ENCODE measurements at regions not wholly inside any gene's neighbourhood (a gene's known extent, or its start where the extent isn't known, plus 50 kb on each side); places are given as distances from the start of the nearest gene placed in this dataset.

DNA sequence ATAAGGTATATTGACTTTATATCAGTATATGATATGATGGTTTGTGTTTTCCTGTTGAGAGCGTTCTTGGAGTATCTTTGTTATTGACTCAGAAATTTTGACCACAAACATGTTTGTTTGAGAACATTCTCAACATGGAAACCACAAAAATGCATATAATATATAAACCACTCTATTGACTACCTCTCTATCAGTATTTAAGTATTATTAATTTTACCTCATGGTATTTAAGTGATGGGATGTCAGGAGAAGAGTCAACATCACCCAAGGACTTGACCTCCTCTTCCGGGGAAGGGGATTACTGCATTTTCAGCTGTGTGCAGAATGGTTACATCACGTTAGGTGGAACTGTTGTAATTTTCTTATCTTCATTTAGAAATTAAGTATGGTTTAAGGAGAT, 54.3 kb upstream of the PUDP start:
- Histone ChIP-seq H3K36me3 (ENCODE audit: insufficient read depth, low read length) (no peaks in the 10 kb centered on the region), H3K27me3 (ENCODE audit: insufficient read depth, low read length) (no peaks in the 10 kb centered on the region)

GRCh38 chrX:7201496-7201895, 53.5 kb upstream of the PUDP start:
- no peaks in the 10 kb centered on the region for H3K79me2 ChIP-seq (ENCODE audit: insufficient read depth, low read length)
- no peaks in the 10 kb centered on the region for H3K9me2 ChIP-seq (ENCODE audit: low read depth, low read length)
- no peak overlapping the region for H3K9ac ChIP-seq (ENCODE audit: low read length)
- no peaks in the 10 kb centered on the region for H3K4me1 ChIP-seq (ENCODE audit: insufficient read depth, low read length, severe bottlenecking)
- H3K4me3 ChIP-seq (ENCODE audit: low read depth, low read length, poor library complexity, severe bottlenecking), result no peak overlapping the region
- H4K20me1 ChIP-seq (ENCODE audit: insufficient read depth, low read length), result no peaks in the 10 kb centered on the region
- H3F3A ChIP-seq (ENCODE audit: insufficient read depth, low read length), result no peaks in the 10 kb centered on the region
- H3K4me2 ChIP-seq (ENCODE audit: low read length), result no peak overlapping the region
- no peaks in the 10 kb centered on the region for H3K36me3 ChIP-seq (ENCODE audit: insufficient read depth, low read length)
- no peak overlapping the region for H2AFZ ChIP-seq (ENCODE audit: low read length)
- H3K9me3 ChIP-seq (ENCODE audit: low read length), result no peaks in the 10 kb centered on the region
- TF ChIP-seq, protein P1, sequence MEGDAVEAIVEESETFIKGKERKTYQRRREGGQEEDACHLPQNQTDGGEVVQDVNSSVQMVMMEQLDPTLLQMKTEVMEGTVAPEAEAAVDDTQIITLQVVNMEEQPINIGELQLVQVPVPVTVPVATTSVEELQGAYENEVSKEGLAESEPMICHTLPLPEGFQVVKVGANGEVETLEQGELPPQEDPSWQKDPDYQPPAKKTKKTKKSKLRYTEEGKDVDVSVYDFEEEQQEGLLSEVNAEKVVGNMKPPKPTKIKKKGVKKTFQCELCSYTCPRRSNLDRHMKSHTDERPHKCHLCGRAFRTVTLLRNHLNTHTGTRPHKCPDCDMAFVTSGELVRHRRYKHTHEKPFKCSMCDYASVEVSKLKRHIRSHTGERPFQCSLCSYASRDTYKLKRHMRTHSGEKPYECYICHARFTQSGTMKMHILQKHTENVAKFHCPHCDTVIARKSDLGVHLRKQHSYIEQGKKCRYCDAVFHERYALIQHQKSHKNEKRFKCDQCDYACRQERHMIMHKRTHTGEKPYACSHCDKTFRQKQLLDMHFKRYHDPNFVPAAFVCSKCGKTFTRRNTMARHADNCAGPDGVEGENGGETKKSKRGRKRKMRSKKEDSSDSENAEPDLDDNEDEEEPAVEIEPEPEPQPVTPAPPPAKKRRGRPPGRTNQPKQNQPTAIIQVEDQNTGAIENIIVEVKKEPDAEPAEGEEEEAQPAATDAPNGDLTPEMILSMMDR (IDR thresholded peaks at IDR 0.05; ENCODE audit: low read length), result no peak
- TF ChIP-seq EZH2 (IDR thresholded peaks at IDR 0.05; ENCODE audit: borderline replicate concordance, low read length), result no peak
- no peaks in the 10 kb centered on the region for H3K27me3 ChIP-seq (ENCODE audit: insufficient read depth, low read length)
- no peak overlapping the region for H3K27ac ChIP-seq (ENCODE audit: low read depth, low read length, poor library complexity, severe bottlenecking)

More for the DNA sequence above, 54.3 kb upstream of the PUDP start:
- no peak overlapping the region for H3K4me3 ChIP-seq (ENCODE audit: low read depth, low read length, poor library complexity, severe bottlenecking)
- no peak overlapping the region for H3K27ac ChIP-seq (ENCODE audit: low read depth, low read length, poor library complexity, severe bottlenecking)
- no peak overlapping the region for H3K9ac ChIP-seq (ENCODE audit: low read length)
- no peaks in the 10 kb centered on the region for H3K4me1 ChIP-seq (ENCODE audit: insufficient read depth, low read length, severe bottlenecking)
- H3K9me3 ChIP-seq (ENCODE audit: low read length), result no peaks in the 10 kb centered on the region
- H4K20me1 ChIP-seq (ENCODE audit: insufficient read depth, low read length), result no peaks in the 10 kb centered on the region
- no peaks in the 10 kb centered on the region for H3F3A ChIP-seq (ENCODE audit: insufficient read depth, low read length)
- H3K9me2 ChIP-seq (ENCODE audit: low read depth, low read length), result no peaks in the 10 kb centered on the region
- H3K4me2 ChIP-seq (ENCODE audit: low read length), result no peak overlapping the region
- no peaks in the 10 kb centered on the region for H3K79me2 ChIP-seq (ENCODE audit: insufficient read depth, low read length)
- no peak overlapping the region for H2AFZ ChIP-seq (ENCODE audit: low read length)
- no peak for TF ChIP-seq EZH2 (IDR thresholded peaks at IDR 0.05; ENCODE audit: borderline replicate concordance, low read length)
- TF ChIP-seq, protein P1 (IDR thresholded peaks at IDR 0.05; ENCODE audit: low read length), result no peak

GRCh38 chrX:7198499-7198898, 50.5 kb upstream of the PUDP start:
- Histone ChIP-seq H3K79me2 (ENCODE audit: insufficient read depth, low read length) (no peaks in the 10 kb centered on the region), H3K4me3 (ENCODE audit: low read depth, low read length, poor library complexity, severe bottlenecking) (no peak overlapping the region), H3K4me1 (ENCODE audit: insufficient read depth, low read length, severe bottlenecking) (no peaks in the 10 kb centered on the region), H4K20me1 (ENCODE audit: insufficient read depth, low read length) (no peaks in the 10 kb centered on the region), H3K9me2 (ENCODE audit: low read depth, low read length) (no peaks in the 10 kb centered on the region), H2AFZ (ENCODE audit: low read length) (no peak overlapping the region), H3K4me2 (ENCODE audit: low read length) (no peak overlapping the region), H3K27ac (ENCODE audit: low read depth, low read length, poor library complexity, severe bottlenecking) (no peak overlapping the region), H3K27me3 (ENCODE audit: insufficient read depth, low read length) (no peaks in the 10 kb centered on the region), H3K36me3 (ENCODE audit: insufficient read depth, low read length) (no peaks in the 10 kb centered on the region; the same call in 1 of the 2 replicates), H3K9me3 (ENCODE audit: low read length) (no peaks in the 10 kb centered on the region), H3F3A (ENCODE audit: insufficient read depth, low read length) (no peaks in the 10 kb centered on the region), H3K9ac (ENCODE audit: low read length) (no peak overlapping the region)
- TF ChIP-seq, protein P1 (IDR thresholded peaks at IDR 0.05; ENCODE audit: low read length), result no peak
- no peak for TF ChIP-seq EZH2 (IDR thresholded peaks at IDR 0.05; ENCODE audit: borderline replicate concordance, low read length)
